HepG2 (cell line): ENCODE measurements at regions not wholly inside any gene's neighbourhood (a gene's known extent, or its start where the extent isn't known, plus 50 kb on each side); places are given as distances from the start of the nearest gene placed in this dataset.

ENCODE experiments used
- KLF13 ChIP-seq: sonication (generic); formaldehyde crosslinking; IDR thresholded peaks from 2 replicates; pipeline ENCODE4 v1.4.0; 2020; ENCODE audit warnings: mild to moderate bottlenecking, missing genetic modification reagents
- MIER2 ChIP-seq: IDR thresholded peaks from 2 replicates; pipeline ENCODE4 v1.6.1; 2016; ENCODE audit warnings: missing biosample characterization, missing genetic modification reagents
- MXI1 ChIP-seq: IDR thresholded peaks from 3 replicates; pipeline ENCODE4 v1.6.1; 2012; ENCODE audit warnings: low read depth, low read length, inconsistent platforms, borderline replicate concordance
- RERE ChIP-seq: IDR thresholded peaks from 2 replicates; pipeline ENCODE4 v1.6.1; 2016; ENCODE audit warnings: low read depth, missing genetic modification reagents, missing compliant biosample characterization
- SP140L ChIP-seq: sonication (generic); formaldehyde crosslinking; IDR thresholded peaks from 2 replicates; pipeline ENCODE4 v1.4.0; 2020; ENCODE audit warnings: missing genetic modification reagents, borderline replicate concordance
- TEAD3 ChIP-seq: optimal IDR thresholded peaks from 2 replicates; pipeline ENCODE3; 2016; ENCODE audit warnings: borderline replicate concordance
- YY1 ChIP-seq: IDR thresholded peaks from 2 replicates; pipeline ENCODE4 v1.6.1; 2011; ENCODE audit warnings: low read length, low read depth, moderate library complexity, mild to moderate bottlenecking; ENCODE audit not compliant: insufficient read depth, insufficient replicate concordance
- ZNF317 ChIP-seq: sonication (generic); formaldehyde crosslinking; IDR thresholded peaks from 2 replicates; pipeline ENCODE4 v1.5.0; 2020; ENCODE audit warnings: mild to moderate bottlenecking, missing genetic modification reagents
- ZNF441 ChIP-seq: sonication (generic); formaldehyde crosslinking; IDR thresholded peaks from 2 replicates; pipeline ENCODE4 v1.7.0; 2021; ENCODE audit warnings: missing genetic modification reagents, borderline replicate concordance
- ZNF589 ChIP-seq: sonication (generic); formaldehyde crosslinking; conservative IDR thresholded peaks from 2 replicates; pipeline ENCODE4 v1.8.0; 2022; ENCODE audit warnings: mild to moderate bottlenecking, moderate library complexity, missing genetic modification reagents
- TF ChIP-seq, protein P1 (sequence below): sonication (generic); formaldehyde crosslinking; IDR thresholded peaks from 2 replicates; pipeline ENCODE4 v1.4.0; 2020; ENCODE audit warnings: missing genetic modification reagents, borderline replicate concordance
- TF ChIP-seq, protein P2 (sequence below), 2 experiments: fragments of 450-650 bp in 1 of 2; sonication (generic) in 1 of 2; formaldehyde crosslinking in 1 of 2; IDR thresholded peaks; 2 replicates each; pipeline versions ENCODE4 v1.6.1 to v1.8.0; 2016 to 2022; ENCODE audit warnings: antibody characterized with exemption in 1 of 2, mild to moderate bottlenecking in 1 of 2, missing genetic modification reagents in 1 of 2

- TF ChIP-seq, protein P1, sequence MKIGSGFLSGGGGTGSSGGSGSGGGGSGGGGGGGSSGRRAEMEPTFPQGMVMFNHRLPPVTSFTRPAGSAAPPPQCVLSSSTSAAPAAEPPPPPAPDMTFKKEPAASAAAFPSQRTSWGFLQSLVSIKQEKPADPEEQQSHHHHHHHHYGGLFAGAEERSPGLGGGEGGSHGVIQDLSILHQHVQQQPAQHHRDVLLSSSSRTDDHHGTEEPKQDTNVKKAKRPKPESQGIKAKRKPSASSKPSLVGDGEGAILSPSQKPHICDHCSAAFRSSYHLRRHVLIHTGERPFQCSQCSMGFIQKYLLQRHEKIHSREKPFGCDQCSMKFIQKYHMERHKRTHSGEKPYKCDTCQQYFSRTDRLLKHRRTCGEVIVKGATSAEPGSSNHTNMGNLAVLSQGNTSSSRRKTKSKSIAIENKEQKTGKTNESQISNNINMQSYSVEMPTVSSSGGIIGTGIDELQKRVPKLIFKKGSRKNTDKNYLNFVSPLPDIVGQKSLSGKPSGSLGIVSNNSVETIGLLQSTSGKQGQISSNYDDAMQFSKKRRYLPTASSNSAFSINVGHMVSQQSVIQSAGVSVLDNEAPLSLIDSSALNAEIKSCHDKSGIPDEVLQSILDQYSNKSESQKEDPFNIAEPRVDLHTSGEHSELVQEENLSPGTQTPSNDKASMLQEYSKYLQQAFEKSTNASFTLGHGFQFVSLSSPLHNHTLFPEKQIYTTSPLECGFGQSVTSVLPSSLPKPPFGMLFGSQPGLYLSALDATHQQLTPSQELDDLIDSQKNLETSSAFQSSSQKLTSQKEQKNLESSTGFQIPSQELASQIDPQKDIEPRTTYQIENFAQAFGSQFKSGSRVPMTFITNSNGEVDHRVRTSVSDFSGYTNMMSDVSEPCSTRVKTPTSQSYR (CRISPR knock-in tag): peak; percentile 76; the same call in 1 of the 2 replicates
- peak; percentile 53 for TF ChIP-seq YY1
- TF ChIP-seq ZNF441: peak; percentile 90
- no peak for TF ChIP-seq SP140L (CRISPR knock-in tag)
- TF ChIP-seq TEAD3 (CRISPR knock-in tag): peak; percentile 63
- TF ChIP-seq KLF13 (CRISPR knock-in tag): no peak
- TF ChIP-seq, protein P2, sequence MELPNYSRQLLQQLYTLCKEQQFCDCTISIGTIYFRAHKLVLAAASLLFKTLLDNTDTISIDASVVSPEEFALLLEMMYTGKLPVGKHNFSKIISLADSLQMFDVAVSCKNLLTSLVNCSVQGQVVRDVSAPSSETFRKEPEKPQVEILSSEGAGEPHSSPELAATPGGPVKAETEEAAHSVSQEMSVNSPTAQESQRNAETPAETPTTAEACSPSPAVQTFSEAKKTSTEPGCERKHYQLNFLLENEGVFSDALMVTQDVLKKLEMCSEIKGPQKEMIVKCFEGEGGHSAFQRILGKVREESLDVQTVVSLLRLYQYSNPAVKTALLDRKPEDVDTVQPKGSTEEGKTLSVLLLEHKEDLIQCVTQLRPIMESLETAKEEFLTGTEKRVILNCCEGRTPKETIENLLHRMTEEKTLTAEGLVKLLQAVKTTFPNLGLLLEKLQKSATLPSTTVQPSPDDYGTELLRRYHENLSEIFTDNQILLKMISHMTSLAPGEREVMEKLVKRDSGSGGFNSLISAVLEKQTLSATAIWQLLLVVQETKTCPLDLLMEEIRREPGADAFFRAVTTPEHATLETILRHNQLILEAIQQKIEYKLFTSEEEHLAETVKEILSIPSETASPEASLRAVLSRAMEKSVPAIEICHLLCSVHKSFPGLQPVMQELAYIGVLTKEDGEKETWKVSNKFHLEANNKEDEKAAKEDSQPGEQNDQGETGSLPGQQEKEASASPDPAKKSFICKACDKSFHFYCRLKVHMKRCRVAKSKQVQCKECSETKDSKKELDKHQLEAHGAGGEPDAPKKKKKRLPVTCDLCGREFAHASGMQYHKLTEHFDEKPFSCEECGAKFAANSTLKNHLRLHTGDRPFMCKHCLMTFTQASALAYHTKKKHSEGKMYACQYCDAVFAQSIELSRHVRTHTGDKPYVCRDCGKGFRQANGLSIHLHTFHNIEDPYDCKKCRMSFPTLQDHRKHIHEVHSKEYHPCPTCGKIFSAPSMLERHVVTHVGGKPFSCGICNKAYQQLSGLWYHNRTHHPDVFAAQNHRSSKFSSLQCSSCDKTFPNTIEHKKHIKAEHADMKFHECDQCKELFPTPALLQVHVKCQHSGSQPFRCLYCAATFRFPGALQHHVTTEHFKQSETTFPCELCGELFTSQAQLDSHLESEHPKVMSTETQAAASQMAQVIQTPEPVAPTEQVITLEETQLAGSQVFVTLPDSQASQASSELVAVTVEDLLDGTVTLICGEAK (IDR thresholded peaks at IDR 0.05): no peak
- TF ChIP-seq, protein P2 (CRISPR knock-in tag; IDR thresholded peaks at IDR 0.05): peak; percentile 32; the same call in 1 of the 2 replicates
- peak; percentile 77; the same call in 1 of the 3 replicates for TF ChIP-seq MXI1
- peak; percentile 72; the same call in 1 of the 2 replicates for TF ChIP-seq MIER2 (CRISPR knock-in tag)
- TF ChIP-seq RERE (CRISPR knock-in tag): peak; percentile 62; the same call in 1 of the 2 replicates
- no peak for TF ChIP-seq ZNF589 (CRISPR knock-in tag)
- TF ChIP-seq ZNF317: peak; percentile 60; the same call in 1 of the 2 replicates
These were observed 75.3 kb upstream of the PJA2 start (continued) for GRCh38 chr5:109485030-109485429.
